ENCODE measurements at regions not wholly inside any gene's neighbourhood (a gene's known extent, or its start where the extent isn't known, plus 50 kb on each side); places are given as distances from the start of the nearest gene placed in this dataset.

GRCh38 chr6:102458990-102459389, 1065.5 kb downstream of the GRIK2 start:
- Histone ChIP-seq H3K9me3 (ENCODE audit: low read length) (no peaks in the 10 kb centered on the region), H4K20me1 (ENCODE audit: insufficient read depth, low read length) (no peaks in the 10 kb centered on the region), H3K79me2 (ENCODE audit: insufficient read depth, low read length) (no peaks in the 10 kb centered on the region), H3K4me2 (ENCODE audit: low read length) (no peak overlapping the region), H2AFZ (ENCODE audit: low read length) (no peak overlapping the region), H3K4me3 (ENCODE audit: low read depth, low read length, poor library complexity, severe bottlenecking) (no peak overlapping the region), H3K36me3 (ENCODE audit: insufficient read depth, low read length) (no peaks in the 10 kb centered on the region), H3K27ac (ENCODE audit: low read depth, low read length, poor library complexity, severe bottlenecking) (no peak overlapping the region), H3K9ac (ENCODE audit: low read length) (no peak overlapping the region), H3K9me2 (ENCODE audit: low read depth, low read length) (no peaks in the 10 kb centered on the region), H3K27me3 (ENCODE audit: insufficient read depth, low read length) (no peaks in the 10 kb centered on the region), H3K4me1 (ENCODE audit: insufficient read depth, low read length, severe bottlenecking) (no peaks in the 10 kb centered on the region), H3F3A (ENCODE audit: insufficient read depth, low read length) (no peaks in the 10 kb centered on the region)
- TF ChIP-seq EZH2 (IDR thresholded peaks at IDR 0.05; ENCODE audit: borderline replicate concordance, low read length) (no peak), CTCF (IDR thresholded peaks at IDR 0.05; ENCODE audit: low read length) (no peak)

GRCh38 chr6:102438171-102438570, 1044.7 kb downstream of the GRIK2 start:
- H4K20me1 ChIP-seq (ENCODE audit: insufficient read depth, low read length): no peaks in the 10 kb centered on the region
- H3K4me3 ChIP-seq (ENCODE audit: low read depth, low read length, poor library complexity, severe bottlenecking): no peak overlapping the region
- no peak overlapping the region for H3K9ac ChIP-seq (ENCODE audit: low read length)
- no peaks in the 10 kb centered on the region for H3K9me2 ChIP-seq (ENCODE audit: low read depth, low read length)
- TF ChIP-seq EZH2 (IDR thresholded peaks at IDR 0.05; ENCODE audit: borderline replicate concordance, low read length): no peak
- H3K4me2 ChIP-seq (ENCODE audit: low read length): no peak overlapping the region
- H3K36me3 ChIP-seq (ENCODE audit: insufficient read depth, low read length): no peaks in the 10 kb centered on the region
- no peaks in the 10 kb centered on the region for H3F3A ChIP-seq (ENCODE audit: insufficient read depth, low read length)
- H3K27me3 ChIP-seq (ENCODE audit: insufficient read depth, low read length): no peaks in the 10 kb centered on the region
- H2AFZ ChIP-seq (ENCODE audit: low read length): no peak overlapping the region
- H3K27ac ChIP-seq (ENCODE audit: low read depth, low read length, poor library complexity, severe bottlenecking): no peak overlapping the region
- H3K79me2 ChIP-seq (ENCODE audit: insufficient read depth, low read length): no peaks in the 10 kb centered on the region
- H3K4me1 ChIP-seq (ENCODE audit: insufficient read depth, low read length, severe bottlenecking): no peaks in the 10 kb centered on the region
- no peaks in the 10 kb centered on the region for H3K9me3 ChIP-seq (ENCODE audit: low read length)

- no peak overlapping the region for H2AFZ ChIP-seq (ENCODE audit: low read length)
- no peaks in the 10 kb centered on the region for H4K20me1 ChIP-seq (ENCODE audit: insufficient read depth, low read length)
- H3K36me3 ChIP-seq (ENCODE audit: insufficient read depth, low read length): no peaks in the 10 kb centered on the region
- no peaks in the 10 kb centered on the region for H3K9me2 ChIP-seq (ENCODE audit: low read depth, low read length)
- H3K9ac ChIP-seq (ENCODE audit: low read length): no peak overlapping the region
- no peaks in the 10 kb centered on the region for H3F3A ChIP-seq (ENCODE audit: insufficient read depth, low read length)
- H3K4me2 ChIP-seq (ENCODE audit: low read length): no peak overlapping the region
- H3K27me3 ChIP-seq (ENCODE audit: insufficient read depth, low read length): no peaks in the 10 kb centered on the region
- H3K79me2 ChIP-seq (ENCODE audit: insufficient read depth, low read length): no peaks in the 10 kb centered on the region
- H3K4me1 ChIP-seq (ENCODE audit: insufficient read depth, low read length, severe bottlenecking): no peaks in the 10 kb centered on the region
- H3K4me3 ChIP-seq (ENCODE audit: low read depth, low read length, poor library complexity, severe bottlenecking): no peak overlapping the region
- no peak overlapping the region for H3K27ac ChIP-seq (ENCODE audit: low read depth, low read length, poor library complexity, severe bottlenecking)
- no peak for TF ChIP-seq CTCF (IDR thresholded peaks at IDR 0.05; ENCODE audit: low read length)
- no peaks in the 10 kb centered on the region for H3K9me3 ChIP-seq (ENCODE audit: low read length)
These were observed 1024.0 kb downstream of the GRIK2 start for GRCh38 chr6:102417368-102417998.

GRCh38 chr6:102415891-102416290, 1022.4 kb downstream of the GRIK2 start:
- Histone ChIP-seq H3K4me2 (ENCODE audit: low read length) (no peak overlapping the region), H3K9me2 (ENCODE audit: low read depth, low read length) (no peaks in the 10 kb centered on the region), H3K4me1 (ENCODE audit: insufficient read depth, low read length, severe bottlenecking) (no peaks in the 10 kb centered on the region), H3K9ac (ENCODE audit: low read length) (no peak overlapping the region), H3K9me3 (ENCODE audit: low read length) (no peaks in the 10 kb centered on the region), H3K36me3 (ENCODE audit: insufficient read depth, low read length) (no peaks in the 10 kb centered on the region), H3K79me2 (ENCODE audit: insufficient read depth, low read length) (no peaks in the 10 kb centered on the region), H3K27ac (ENCODE audit: low read depth, low read length, poor library complexity, severe bottlenecking) (no peak overlapping the region), H2AFZ (ENCODE audit: low read length) (no peak overlapping the region), H3F3A (ENCODE audit: insufficient read depth, low read length) (no peaks in the 10 kb centered on the region), H3K27me3 (ENCODE audit: insufficient read depth, low read length) (no peaks in the 10 kb centered on the region), H4K20me1 (ENCODE audit: insufficient read depth, low read length) (no peaks in the 10 kb centered on the region), H3K4me3 (ENCODE audit: low read depth, low read length, poor library complexity, severe bottlenecking) (no peak overlapping the region)
- TF ChIP-seq EZH2 (IDR thresholded peaks at IDR 0.05; ENCODE audit: borderline replicate concordance, low read length) (no peak), CTCF (IDR thresholded peaks at IDR 0.05; ENCODE audit: low read length) (no peak)

Data from OCI-LY1 (cell line).